K562 (cell line): ENCODE measurements at regions not wholly inside any gene's neighbourhood (a gene's known extent, or its start where the extent isn't known, plus 50 kb on each side); places are given as distances from the start of the nearest gene placed in this dataset.

ENCODE experiments used
- ATAC-seq: fragments of 200-7000 bp; cut with Tn5 transposase; 3 replicates; pipeline ENCODE4 v1.9.1; 2020; ENCODE audit warnings: moderate library complexity
- BruUV-seq: library from RNA; stranded (reverse); fragments of 400-500 nt; replicated peaks from 2 replicates; lab custom pipeline; 2021; lab: Mats Ljungman, UMichigan
- CTCF ChIA-PET: fragments of 300-600 bp; formaldehyde crosslinking; extraction: SDS; loops from one replicate; lab custom pipeline; 2021; ENCODE audit warnings: low intra/inter-chr PET ratio; lab: Yijun Ruan, JAX
- POLR2A ChIA-PET: fragments of 300-600, 350-650 bp; sonication (Branson Sonifier 250); formaldehyde crosslinking; extraction: SDS; loops from one replicate; lab custom pipeline; 2021; ENCODE audit warnings: antibody characterized with exemption, inconsistent platforms; lab: Yijun Ruan, JAX
- DNase-seq, 4 experiments: peaks; one replicate each; pipeline versions ENCODE4 v3.0.0 to v3.0.0-alpha.2; 2011 to 2018; ENCODE audit warnings: low spot score in 3 of 4, mixed read lengths in 3 of 4; ENCODE audit errors: extremely low read depth in 1 of 4
- FAIRE-seq: peaks from 2 replicates; lab custom pipeline; 2011; peaks lifted over from hg19 to GRCh38; lab: Jason Lieb, UNC
- H2AFZ ChIP-seq: 2 replicates; pipeline ENCODE4 v1.6.0; 2011; ENCODE audit warnings: low read depth, low read length, control low read depth, inconsistent platforms
- H3K27ac ChIP-seq: fragments of 200-600 bp; 3 replicates; pipeline ENCODE4 v1.8.0; 2011; ENCODE audit warnings: low read depth, mild to moderate bottlenecking, control low read depth, inconsistent platforms, low read length, moderate library complexity, mixed read lengths; ENCODE audit errors: extremely low read depth
- H3K27me3 ChIP-seq, 2 experiments: fragments of 300-600 bp in 1 of 2; 2 replicates in 1 of 2; 3 replicates in 1 of 2; pipeline versions ENCODE4 v1.6.0 to v1.8.0; 2011; ENCODE audit warnings: inconsistent platforms in 2 of 2, low read length in 2 of 2, mild to moderate bottlenecking in 1 of 2, mixed read lengths in 1 of 2, moderate library complexity in 1 of 2; ENCODE audit not compliant: control insufficient read depth in 2 of 2, insufficient read depth in 2 of 2
- H3K36me3 ChIP-seq: fragments of 300-600 bp; 3 replicates; pipeline ENCODE4 v1.8.0; 2011; ENCODE audit warnings: mild to moderate bottlenecking, low read length, inconsistent platforms; ENCODE audit not compliant: control insufficient read depth, insufficient read depth
- H3K4me1 ChIP-seq, 2 experiments: fragments of 200-600 bp in 1 of 2; replicated peaks in 1 of 2; 2 replicates in 1 of 2; 3 replicates in 1 of 2; pipeline versions ENCODE4 v1.5.1 to v1.8.0; 2011; ENCODE audit warnings: inconsistent platforms in 2 of 2, low read length in 2 of 2, mild to moderate bottlenecking in 1 of 2, mixed read lengths in 1 of 2, moderate library complexity in 1 of 2; ENCODE audit not compliant: control insufficient read depth in 2 of 2, insufficient read depth in 2 of 2
- H3K4me2 ChIP-seq: 2 replicates; pipeline ENCODE4 v1.6.1; 2011; ENCODE audit warnings: low read length, control low read depth, inconsistent platforms, mixed read lengths; ENCODE audit not compliant: insufficient read depth
- H3K4me3 ChIP-seq: fragments of 200-600 bp; sonication (generic), shearing (Covaris generic); 2 replicates; pipeline ENCODE4 v1.5.1; 2016; ENCODE audit warnings: control low read depth, inconsistent platforms
- H3K79me2 ChIP-seq: fragments of 200-600 bp; 3 replicates; pipeline ENCODE4 v1.8.0; 2011; ENCODE audit warnings: low read length, inconsistent platforms; ENCODE audit not compliant: control insufficient read depth, insufficient read depth
- H3K9ac ChIP-seq, 2 experiments: 2 replicates each; pipeline versions ENCODE4 v1.6.0 to v1.6.1; 2011; ENCODE audit warnings: low read depth in 2 of 2, low read length in 2 of 2, control low read depth in 1 of 2, inconsistent platforms in 1 of 2, mild to moderate bottlenecking in 1 of 2, mixed read lengths in 1 of 2; ENCODE audit not compliant: insufficient read depth in 1 of 2
- H3K9me1 ChIP-seq: one replicate; pipeline ENCODE4 v1.6.0; 2011; ENCODE audit warnings: inconsistent platforms, mild to moderate bottlenecking, low read length, moderate library complexity; ENCODE audit not compliant: control insufficient read depth, insufficient read depth
- H3K9me3 ChIP-seq: replicated peaks from 2 replicates; pipeline ENCODE4 v1.5.1; 2011; ENCODE audit warnings: low read depth, low read length, inconsistent platforms; ENCODE audit not compliant: control insufficient read depth, insufficient read depth
- H4K20me1 ChIP-seq: replicated peaks from 2 replicates; pipeline ENCODE4 v1.6.1; 2011; ENCODE audit warnings: low read length, inconsistent platforms, mixed read lengths; ENCODE audit not compliant: control insufficient read depth, insufficient read depth
- ASH1L ChIP-seq: fragments of 450-650 bp; IDR thresholded peaks from 2 replicates; pipeline ENCODE4 v1.6.1; 2018; ENCODE audit warnings: borderline replicate concordance, mild to moderate bottlenecking, low read depth; ENCODE audit not compliant: partially characterized antibody
- BHLHE40 ChIP-seq: IDR thresholded peaks from 2 replicates; pipeline ENCODE4 v1.6.1; 2011; ENCODE audit warnings: low read length, improper control_type of control experiment
- ETV5 ChIP-seq: sonication (generic); formaldehyde crosslinking; IDR thresholded peaks from 2 replicates; pipeline ENCODE4 v1.4.0; 2020; ENCODE audit warnings: low read depth, mild to moderate bottlenecking, missing genetic modification reagents
- KAT7 ChIP-seq: sonication (generic); formaldehyde crosslinking; IDR thresholded peaks from 2 replicates; pipeline ENCODE4 v1.8.0; 2022; ENCODE audit warnings: missing genetic modification reagents, mild to moderate bottlenecking, borderline replicate concordance
- KDM5B ChIP-seq: fragments of 200-600 bp; sonication (generic); IDR thresholded peaks from 2 replicates; pipeline ENCODE4 v1.6.1; 2012; ENCODE audit warnings: low read depth, mild to moderate bottlenecking, moderate library complexity, low read length, control low read depth, inconsistent platforms; ENCODE audit not compliant: insufficient replicate concordance
- NCOA1 ChIP-seq: fragments of 450-650 bp; IDR thresholded peaks from 2 replicates; pipeline ENCODE4 v1.6.1; 2016; ENCODE audit warnings: low read depth
- NUFIP1 ChIP-seq: fragments of 450-650 bp; IDR thresholded peaks from 2 replicates; pipeline ENCODE4 v1.6.1; 2018; ENCODE audit not compliant: partially characterized antibody
- SLC30A9 ChIP-seq: fragments of 250-450 bp; sonication (Bioruptor Pico); IDR thresholded peaks from 2 replicates; pipeline ENCODE4 v1.8.0; 2022; ENCODE audit warnings: mild to moderate bottlenecking, moderate library complexity
- SMAD2 ChIP-seq: fragments of 150-350 bp; IDR thresholded peaks from 2 replicates; pipeline ENCODE4 v1.6.1; 2014; ENCODE audit warnings: low read depth, mild to moderate bottlenecking, low read length
- TAF1 ChIP-seq: IDR thresholded peaks from 2 replicates; pipeline ENCODE4 v1.6.1; 2011; ENCODE audit warnings: mild to moderate bottlenecking, low read length, moderate library complexity; ENCODE audit not compliant: insufficient read depth, control insufficient read depth, severe bottlenecking; ENCODE audit errors: extremely low read depth
- TBP ChIP-seq: optimal IDR thresholded peaks from 2 replicates; pipeline ENCODE3; 2011; ENCODE audit warnings: low read depth, low read length, improper control_type of control experiment
- ZFP30 ChIP-seq: fragments of 250-450 bp; sonication (Bioruptor Pico); IDR thresholded peaks from 2 replicates; pipeline ENCODE4 v1.8.0; 2022; ENCODE audit warnings: moderate library complexity, mild to moderate bottlenecking, inconsistent platforms, borderline replicate concordance
- ZNF445 ChIP-seq: fragments of 250-450 bp; sonication (Bioruptor Pico); IDR thresholded peaks from 2 replicates; pipeline ENCODE4 v1.4.0; 2020; ENCODE audit warnings: low read depth, mild to moderate bottlenecking, moderate library complexity
- WGBS: fragments of 100-300 bp; shearing (Covaris generic); methylation state at CpG from one replicate; pipeline ENCODE4 v1.1.6; 2016; ENCODE audit warnings: low coverage, mixed read lengths; ENCODE audit not compliant: insufficient coverage; ENCODE audit errors: missing lambda C conversion rate; 5-methylcytosine and 5-hydroxymethylcytosine counted together
- in situ Hi-C: fragments of 300-500 bp; cut with MboI; formaldehyde crosslinking; loops from 4 replicates; pipeline ENCODE4 v1.15.0; 2018; ENCODE audit warnings: inconsistent platforms, mixed read lengths
- intact Hi-C: fragments of 100-400 bp; cut with micrococcal nuclease; formaldehyde crosslinking; loops from 2 replicates; pipeline ENCODE4 v1.14.2; 2022
- TF ChIP-seq, protein P1 (sequence below): sonication (generic); formaldehyde crosslinking; IDR thresholded peaks from 2 replicates; pipeline ENCODE4 v1.8.1; 2023; ENCODE audit warnings: mild to moderate bottlenecking, missing genetic modification reagents, moderate library complexity
- TF ChIP-seq, protein P2 (sequence below): sonication (generic); formaldehyde crosslinking; IDR thresholded peaks from 2 replicates; pipeline ENCODE4 v1.5.0; 2020; ENCODE audit warnings: missing genetic modification reagents
- TF ChIP-seq, protein P3 (sequence below): fragments of 450-650 bp; IDR thresholded peaks from one replicate; pipeline ENCODE4 v1.6.1; 2018; ENCODE audit warnings: mild to moderate bottlenecking, moderate library complexity; ENCODE audit not compliant: partially characterized antibody
- TF ChIP-seq, protein P4 (sequence below): sonication (generic); formaldehyde crosslinking; IDR thresholded peaks from 2 replicates; pipeline ENCODE4 v1.8.1; 2022; ENCODE audit warnings: missing genetic modification reagents
- TF ChIP-seq, protein P5 (sequence below): sonication (generic); formaldehyde crosslinking; IDR thresholded peaks from 2 replicates; pipeline ENCODE4 v1.8.0; 2022; ENCODE audit warnings: mild to moderate bottlenecking, missing genetic modification reagents

DNA sequence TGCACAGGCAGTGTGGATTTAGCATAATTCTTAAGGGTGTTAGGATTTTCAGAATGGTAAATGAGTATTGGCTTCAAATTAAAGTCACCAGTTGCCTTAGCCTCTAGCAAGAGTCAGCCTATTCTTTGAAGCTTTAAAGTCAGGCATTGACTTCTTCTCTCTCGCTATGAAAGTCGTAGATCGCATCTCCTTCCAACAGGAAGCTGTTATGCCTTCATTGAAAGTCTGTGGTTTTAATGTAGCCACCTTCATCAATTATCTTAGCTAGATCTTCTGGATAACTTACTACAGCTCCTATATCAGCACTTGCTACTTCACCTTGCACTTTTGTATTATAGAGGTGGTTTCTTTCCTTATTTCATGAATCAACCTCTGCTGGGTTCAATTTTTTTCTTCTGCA lies 320.2 kb downstream of the PTPRC start (continued):
- TF ChIP-seq, protein P1, sequence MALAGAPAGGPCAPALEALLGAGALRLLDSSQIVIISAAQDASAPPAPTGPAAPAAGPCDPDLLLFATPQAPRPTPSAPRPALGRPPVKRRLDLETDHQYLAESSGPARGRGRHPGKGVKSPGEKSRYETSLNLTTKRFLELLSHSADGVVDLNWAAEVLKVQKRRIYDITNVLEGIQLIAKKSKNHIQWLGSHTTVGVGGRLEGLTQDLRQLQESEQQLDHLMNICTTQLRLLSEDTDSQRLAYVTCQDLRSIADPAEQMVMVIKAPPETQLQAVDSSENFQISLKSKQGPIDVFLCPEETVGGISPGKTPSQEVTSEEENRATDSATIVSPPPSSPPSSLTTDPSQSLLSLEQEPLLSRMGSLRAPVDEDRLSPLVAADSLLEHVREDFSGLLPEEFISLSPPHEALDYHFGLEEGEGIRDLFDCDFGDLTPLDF (CRISPR knock-in tag) = no peak
- no peak for TF ChIP-seq ZNF445 (CRISPR knock-in tag)

DNA sequence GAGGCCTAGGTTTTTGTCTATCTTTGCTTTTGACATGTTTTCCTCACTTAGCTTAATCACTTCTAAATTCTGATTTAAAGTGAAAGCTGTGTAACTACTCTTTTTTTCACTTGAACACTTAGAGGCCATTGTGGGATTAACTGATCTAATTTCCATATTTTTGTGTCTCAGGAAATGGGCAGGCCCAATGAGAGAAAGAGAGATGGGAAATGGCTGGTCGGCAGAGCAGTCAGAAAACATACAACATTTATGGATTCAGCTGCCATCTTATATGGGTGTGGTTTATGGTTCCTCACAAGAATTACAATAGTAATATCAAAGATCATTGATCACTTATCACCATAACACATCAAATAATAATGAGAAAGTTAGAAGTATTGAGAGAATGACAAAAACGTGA lies 320.8 kb downstream of the PTPRC start:
- H3K4me3 ChIP-seq = no peak overlapping the region
- no peaks in the 10 kb centered on the region for H3K9me3 ChIP-seq
- TF ChIP-seq ASH1L (no peak), TAF1 (no peak), KAT7 (CRISPR knock-in tag) (no peak), SLC30A9 (no peak), ETV5 (no peak), TBP (no peak), BHLHE40 (no peak), NCOA1 (no peak), SMAD2 (no peak), ZFP30 (no peak), KDM5B (no peak), NUFIP1 (no peak)
- TF ChIP-seq, protein P2, sequence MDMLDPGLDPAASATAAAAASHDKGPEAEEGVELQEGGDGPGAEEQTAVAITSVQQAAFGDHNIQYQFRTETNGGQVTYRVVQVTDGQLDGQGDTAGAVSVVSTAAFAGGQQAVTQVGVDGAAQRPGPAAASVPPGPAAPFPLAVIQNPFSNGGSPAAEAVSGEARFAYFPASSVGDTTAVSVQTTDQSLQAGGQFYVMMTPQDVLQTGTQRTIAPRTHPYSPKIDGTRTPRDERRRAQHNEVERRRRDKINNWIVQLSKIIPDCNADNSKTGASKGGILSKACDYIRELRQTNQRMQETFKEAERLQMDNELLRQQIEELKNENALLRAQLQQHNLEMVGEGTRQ (CRISPR knock-in tag) = no peak
- TF ChIP-seq, protein P3, sequence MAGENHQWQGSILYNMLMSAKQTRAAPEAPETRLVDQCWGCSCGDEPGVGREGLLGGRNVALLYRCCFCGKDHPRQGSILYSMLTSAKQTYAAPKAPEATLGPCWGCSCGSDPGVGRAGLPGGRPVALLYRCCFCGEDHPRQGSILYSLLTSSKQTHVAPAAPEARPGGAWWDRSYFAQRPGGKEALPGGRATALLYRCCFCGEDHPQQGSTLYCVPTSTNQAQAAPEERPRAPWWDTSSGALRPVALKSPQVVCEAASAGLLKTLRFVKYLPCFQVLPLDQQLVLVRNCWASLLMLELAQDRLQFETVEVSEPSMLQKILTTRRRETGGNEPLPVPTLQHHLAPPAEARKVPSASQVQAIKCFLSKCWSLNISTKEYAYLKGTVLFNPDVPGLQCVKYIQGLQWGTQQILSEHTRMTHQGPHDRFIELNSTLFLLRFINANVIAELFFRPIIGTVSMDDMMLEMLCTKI = no peak
- TF ChIP-seq, protein P4, sequence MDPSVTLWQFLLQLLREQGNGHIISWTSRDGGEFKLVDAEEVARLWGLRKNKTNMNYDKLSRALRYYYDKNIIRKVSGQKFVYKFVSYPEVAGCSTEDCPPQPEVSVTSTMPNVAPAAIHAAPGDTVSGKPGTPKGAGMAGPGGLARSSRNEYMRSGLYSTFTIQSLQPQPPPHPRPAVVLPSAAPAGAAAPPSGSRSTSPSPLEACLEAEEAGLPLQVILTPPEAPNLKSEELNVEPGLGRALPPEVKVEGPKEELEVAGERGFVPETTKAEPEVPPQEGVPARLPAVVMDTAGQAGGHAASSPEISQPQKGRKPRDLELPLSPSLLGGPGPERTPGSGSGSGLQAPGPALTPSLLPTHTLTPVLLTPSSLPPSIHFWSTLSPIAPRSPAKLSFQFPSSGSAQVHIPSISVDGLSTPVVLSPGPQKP (CRISPR knock-in tag) = no peak
- TF ChIP-seq, protein P5, sequence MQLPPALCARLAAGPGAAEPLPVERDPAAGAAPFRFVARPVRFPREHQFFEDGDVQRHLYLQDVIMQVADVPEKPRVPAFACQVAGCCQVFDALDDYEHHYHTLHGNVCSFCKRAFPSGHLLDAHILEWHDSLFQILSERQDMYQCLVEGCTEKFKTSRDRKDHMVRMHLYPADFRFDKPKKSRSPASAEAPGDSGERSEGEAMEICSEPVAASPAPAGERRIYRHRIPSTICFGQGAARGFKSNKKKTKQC (CRISPR knock-in tag) = no peak
- TF ChIP-seq, all 486 proteins: peak for 0
- CTCF ChIA-PET = no interaction called here
- FAIRE-seq (no peak), ATAC-seq (no peak), DNase-seq (no peak)
- intact Hi-C loops (no loop called here), in situ Hi-C loops (no loop called here)
- 5% methylated on average over 2 of the region's 2 CpGs for WGBS
- Histone ChIP-seq H3K27me3 (no peaks in the 10 kb centered on the region), H4K20me1 (no peaks in the 10 kb centered on the region), H3K36me3 (no peaks in the 10 kb centered on the region), H3K4me1 (no peaks in the 10 kb centered on the region), H3K9me1 (no peaks in the 10 kb centered on the region), H2AFZ (no peak overlapping the region), H3K4me2 (no peak overlapping the region), H3K79me2 (no peaks in the 10 kb centered on the region), H3K27ac (no peak overlapping the region), H3K9ac (no peak overlapping the region)
- POLR2A ChIA-PET = no interaction called here
- BruUV-seq = no TSS peak
